ENCODE measurements at regions not wholly inside any gene's neighbourhood (a gene's known extent, or its start where the extent isn't known, plus 50 kb on each side); places are given as distances from the start of the nearest gene placed in this dataset.

DNA sequence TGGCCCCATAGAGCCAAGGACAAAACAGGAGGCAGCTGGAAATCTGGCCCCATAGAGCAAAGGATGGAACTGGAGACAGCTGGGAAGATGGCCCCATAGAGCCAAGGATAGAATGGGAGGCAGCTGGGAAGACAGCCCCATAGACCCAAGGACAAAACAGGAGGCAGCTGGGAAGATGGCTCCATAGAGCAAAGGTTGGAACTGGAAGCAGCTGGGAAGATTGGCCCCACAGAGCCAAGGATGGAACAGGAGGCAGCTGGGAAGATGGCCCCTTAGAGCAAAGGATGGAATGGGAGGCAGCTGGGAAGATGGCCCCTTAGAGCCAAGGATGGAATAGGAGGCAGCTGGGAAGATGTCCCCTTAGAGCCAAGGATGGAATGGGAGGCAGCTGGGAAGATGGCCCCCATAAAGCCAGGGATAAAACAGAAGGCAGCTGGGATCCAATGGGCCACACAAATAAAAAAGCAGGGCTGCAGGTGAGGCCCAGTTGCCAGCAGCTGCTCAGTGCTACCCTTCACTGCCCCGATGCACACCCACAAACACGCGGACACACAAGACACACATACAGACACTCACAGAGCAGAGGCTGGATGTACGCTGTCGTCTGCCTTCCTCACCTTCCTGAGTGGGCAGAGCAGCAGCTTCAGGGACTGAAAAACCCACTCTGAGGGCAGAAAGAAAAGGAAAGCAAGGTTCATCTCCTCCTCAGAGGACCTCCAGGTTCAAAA is 505.4 kb upstream of the MYT1L start:
- no peak overlapping the region for H3K27ac Mint-ChIP-seq
- no peaks in the 10 kb centered on the region for H3K36me3 Mint-ChIP-seq
- no peaks in the 10 kb centered on the region for H3K9me3 Mint-ChIP-seq
- H3K27me3 Mint-ChIP-seq (ENCODE audit: low read depth in 3 of 3): peaks cover 2 to 4% (median 4%) of the 10 kb centered on the region in 3 donors
- H3K4me1 Mint-ChIP-seq: no peaks in the 10 kb centered on the region
- DNase-seq: no peak
- no peak overlapping the region for H3K4me3 Mint-ChIP-seq

DNA sequence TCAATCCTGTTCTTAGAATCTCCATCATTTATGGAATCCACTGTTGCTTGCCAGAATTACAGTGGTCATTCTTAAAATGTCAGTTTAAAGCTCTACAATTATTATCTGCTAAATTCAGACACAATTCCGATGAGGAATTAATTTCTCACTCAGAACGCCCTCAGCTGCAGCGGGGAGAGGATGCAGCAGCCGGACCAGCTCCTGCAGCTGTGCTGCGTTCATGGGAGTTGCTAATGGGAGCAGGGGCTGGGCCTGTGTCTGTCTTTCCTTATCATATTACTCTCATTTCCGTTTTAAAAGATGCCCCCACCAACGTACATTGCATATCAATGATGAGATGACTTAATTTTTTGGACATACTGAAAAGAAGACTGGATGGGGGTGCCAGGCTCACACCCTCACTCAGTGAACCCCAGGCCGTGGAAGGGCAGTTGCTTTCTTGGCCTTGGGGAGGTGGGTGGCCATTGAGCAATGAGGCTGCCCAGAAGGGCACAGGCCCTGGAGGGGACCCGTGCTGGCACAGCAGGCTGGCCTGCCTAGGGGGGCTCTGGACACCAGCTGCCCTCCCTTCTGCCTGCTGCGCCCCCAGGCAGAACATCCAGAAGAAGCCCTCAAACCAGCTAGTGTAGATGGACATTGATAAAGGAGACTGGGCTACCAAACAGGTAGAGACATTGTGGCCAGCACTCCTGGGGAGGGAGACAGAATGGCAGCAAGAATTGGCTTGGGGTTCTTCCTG is 503.6 kb upstream of the MYT1L start:
- DNase-seq: no peak
- no peaks in the 10 kb centered on the region for H3K9me3 Mint-ChIP-seq
- no peaks in the 10 kb centered on the region for H3K4me1 Mint-ChIP-seq
- H3K27me3 Mint-ChIP-seq (ENCODE audit: low read depth in 3 of 3): peaks cover under 1 to 6% (median 4%) of the 10 kb centered on the region in 3 donors
- H3K36me3 Mint-ChIP-seq: no peaks in the 10 kb centered on the region
- H3K4me3 Mint-ChIP-seq: no peak overlapping the region
- H3K27ac Mint-ChIP-seq: no peak overlapping the region

DNA sequence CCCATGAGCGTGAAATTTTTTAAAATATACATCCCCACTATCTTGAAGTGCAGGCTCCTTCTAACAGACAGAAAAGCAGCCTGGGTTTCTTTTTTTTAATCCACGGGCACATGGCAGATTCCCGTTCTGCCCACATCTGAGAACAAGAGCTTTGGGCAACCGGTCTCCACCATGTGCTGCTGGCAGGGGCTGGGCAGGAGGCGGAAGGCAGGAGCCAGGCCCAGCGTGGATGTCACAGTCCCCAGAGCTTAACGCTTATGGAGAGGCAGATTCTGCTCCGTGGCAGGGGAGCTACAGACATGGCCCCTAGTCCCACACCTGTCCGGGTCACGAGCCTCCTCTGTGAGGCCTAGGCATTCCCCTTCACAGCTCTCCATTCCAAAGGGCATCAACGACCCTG is 503.0 kb upstream of the MYT1L start:
- H3K9me3 Mint-ChIP-seq: peaks cover 0 to 1% (median 0%) of the 10 kb centered on the region in 6 donors
- no peaks in the 10 kb centered on the region for H3K4me1 Mint-ChIP-seq
- H3K4me3 Mint-ChIP-seq: no peak overlapping the region
- H3K36me3 Mint-ChIP-seq: no peaks in the 10 kb centered on the region
- no peak for DNase-seq
- H3K27me3 Mint-ChIP-seq (ENCODE audit: low read depth in 3 of 3): peaks cover 0 to 6% (median 4%) of the 10 kb centered on the region in 3 donors
- no peak overlapping the region for H3K27ac Mint-ChIP-seq

DNA sequence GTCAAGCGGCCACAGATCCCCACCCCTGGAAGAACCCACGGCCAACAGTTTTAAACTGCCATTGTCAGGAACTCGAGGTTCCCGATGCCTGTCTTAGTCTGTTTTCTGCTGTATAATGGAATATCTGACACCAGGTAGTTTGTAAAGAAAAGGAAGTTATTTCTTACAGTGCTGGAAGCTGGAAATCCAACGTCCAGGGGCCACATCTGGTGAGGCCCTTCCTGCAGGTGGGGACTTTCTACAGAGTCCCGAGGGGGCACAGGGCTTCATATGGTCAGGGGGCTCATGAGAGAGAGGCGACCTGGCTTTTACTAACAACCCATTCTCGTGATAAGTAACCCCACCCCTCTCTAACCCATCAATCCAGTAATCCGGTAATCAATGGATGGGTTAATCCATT is 501.6 kb upstream of the MYT1L start:
- peaks cover 1 to 4% (median 1%) of the 10 kb centered on the region in 3 donors for H3K27me3 Mint-ChIP-seq (ENCODE audit: low read depth in 3 of 3)
- H3K27ac Mint-ChIP-seq: no peak overlapping the region
- H3K9me3 Mint-ChIP-seq: peaks cover 0 to 2% (median 0%) of the 10 kb centered on the region in 6 donors
- H3K4me3 Mint-ChIP-seq: no peak overlapping the region
- H3K36me3 Mint-ChIP-seq: no peaks in the 10 kb centered on the region
- H3K4me1 Mint-ChIP-seq: no peaks in the 10 kb centered on the region
- DNase-seq: no peak

DNA sequence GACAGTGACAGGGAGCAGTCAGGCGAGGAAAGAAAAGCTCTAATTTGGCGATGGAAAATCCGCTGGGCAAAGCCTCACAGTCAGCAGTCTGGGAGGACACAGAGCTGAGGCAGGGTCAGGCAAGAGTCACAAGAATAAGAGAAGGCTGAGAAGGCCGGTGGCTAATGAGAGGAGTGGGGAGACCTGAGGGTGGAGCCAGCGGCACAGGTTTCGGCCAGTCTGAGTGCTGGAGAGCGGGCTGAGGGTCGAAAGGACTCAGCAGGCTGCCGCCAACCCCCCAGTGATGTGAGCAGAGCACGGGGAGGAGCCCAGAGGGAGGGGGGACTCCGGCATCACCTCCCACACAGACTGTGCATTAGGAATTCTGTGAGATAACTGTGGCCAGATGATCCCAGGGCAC is 500.6 kb upstream of the MYT1L start:
- H3K9me3 Mint-ChIP-seq: peaks cover 0 to 2% (median 0%) of the 10 kb centered on the region in 6 donors
- no peak for DNase-seq
- H3K4me3 Mint-ChIP-seq: no peak overlapping the region
- H3K27me3 Mint-ChIP-seq (ENCODE audit: low read depth in 3 of 3): peaks cover 1 to 4% (median 1%) of the 10 kb centered on the region in 3 donors
- H3K4me1 Mint-ChIP-seq: no peaks in the 10 kb centered on the region
- H3K36me3 Mint-ChIP-seq: no peaks in the 10 kb centered on the region
- H3K27ac Mint-ChIP-seq: no peak overlapping the region

DNA sequence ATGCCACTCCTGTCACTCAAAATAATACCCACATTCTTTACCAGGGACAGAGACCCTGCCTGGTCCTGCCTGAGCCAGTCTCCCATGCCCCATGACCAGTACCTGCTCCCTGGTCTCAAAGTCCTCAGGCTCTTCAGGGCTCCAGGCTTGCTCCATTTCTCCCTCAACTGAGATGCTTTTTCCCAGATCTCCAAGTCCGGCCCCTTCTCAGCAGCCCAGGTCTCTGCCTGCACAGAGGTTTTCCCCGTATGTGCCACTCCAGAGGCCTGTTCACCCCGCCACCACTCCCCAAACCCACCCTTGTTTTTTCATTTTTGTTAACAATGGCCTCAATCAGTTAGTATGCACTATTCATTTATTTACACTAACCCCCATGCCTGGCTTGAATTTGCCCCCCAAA is 499.5 kb upstream of the MYT1L start:
- H3K9me3 Mint-ChIP-seq: peaks cover 0 to 2% (median 0%) of the 10 kb centered on the region in 6 donors
- DNase-seq: no peak
- no peak overlapping the region for H3K27ac Mint-ChIP-seq
- no peak overlapping the region for H3K4me3 Mint-ChIP-seq
- H3K36me3 Mint-ChIP-seq: no peaks in the 10 kb centered on the region
- H3K27me3 Mint-ChIP-seq (ENCODE audit: low read depth in 3 of 3): peaks cover 1 to 4% (median 1%) of the 10 kb centered on the region in 3 donors
- no peaks in the 10 kb centered on the region for H3K4me1 Mint-ChIP-seq

DNA sequence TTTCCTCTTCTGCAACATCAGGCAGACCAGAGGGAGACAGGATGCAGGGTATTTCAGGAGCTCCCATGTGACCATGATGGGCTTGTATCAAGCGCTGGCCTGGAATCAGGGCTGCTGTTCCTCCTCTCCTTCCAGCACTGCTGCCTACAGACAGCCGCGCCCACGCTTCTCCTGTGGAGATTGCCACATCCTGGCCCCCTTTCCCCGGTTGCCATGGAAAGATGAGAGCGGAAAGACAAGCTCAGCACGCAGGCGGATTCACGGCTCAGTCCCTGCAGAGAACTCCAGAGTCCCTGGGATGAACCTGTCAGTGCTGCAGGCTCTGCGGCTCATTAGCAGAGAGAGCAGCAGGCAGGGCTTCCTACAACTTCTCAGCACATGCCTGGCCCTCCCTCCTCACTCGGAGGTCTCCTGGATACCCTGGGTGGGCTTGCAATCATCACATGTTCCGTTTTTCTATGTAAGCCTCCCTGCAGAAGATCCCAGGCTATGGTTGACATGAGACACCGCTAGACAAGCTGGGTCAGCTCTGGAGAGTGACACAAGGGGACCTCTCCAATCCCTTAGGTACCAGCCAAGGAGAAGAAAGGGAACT is 497.8 kb upstream of the MYT1L start:
- no peaks in the 10 kb centered on the region for H3K4me1 Mint-ChIP-seq
- no peak for DNase-seq
- peaks cover under 1 to 2% (median 1%) of the 10 kb centered on the region in 3 donors for H3K27me3 Mint-ChIP-seq (ENCODE audit: low read depth in 3 of 3)
- peaks cover 0 to 6% (median 0%) of the 10 kb centered on the region in 6 donors for H3K9me3 Mint-ChIP-seq
- no peaks in the 10 kb centered on the region for H3K36me3 Mint-ChIP-seq
- H3K27ac Mint-ChIP-seq: no peak overlapping the region
- H3K4me3 Mint-ChIP-seq: no peak overlapping the region

DNA sequence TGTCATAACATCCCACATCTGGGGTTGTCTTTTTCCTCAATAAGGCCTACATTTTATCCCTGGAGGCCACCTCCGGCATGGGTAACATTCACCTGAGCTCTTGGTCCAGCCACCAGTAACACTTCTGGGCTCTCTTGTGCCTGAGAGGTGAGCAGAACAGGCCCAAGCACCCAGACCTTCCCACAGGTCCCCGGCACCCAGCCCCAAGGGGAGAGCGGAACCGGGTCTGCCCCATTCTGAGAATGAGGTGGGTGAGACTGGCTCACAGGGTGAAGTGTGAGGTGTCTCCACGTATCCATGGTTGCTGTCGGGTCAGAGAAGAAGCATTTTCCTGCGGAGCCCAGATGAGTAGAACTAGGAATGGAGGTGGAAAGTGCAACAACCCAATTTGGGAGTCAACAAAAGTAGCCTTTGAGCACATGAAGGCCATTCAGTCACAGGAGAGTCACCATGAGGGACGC is 496.7 kb upstream of the MYT1L start:
- Mint-ChIP-seq H3K27me3 (ENCODE audit: low read depth in 3 of 3) (peaks cover 0 to 2% (median 1%) of the 10 kb centered on the region in 3 donors), H3K9me3 (peaks cover 0 to 6% (median 0%) of the 10 kb centered on the region in 6 donors), H3K36me3 (no peaks in the 10 kb centered on the region), H3K4me3 (no peak overlapping the region), H3K4me1 (no peaks in the 10 kb centered on the region), H3K27ac (no peak overlapping the region)
- DNase-seq: no peak

DNA sequence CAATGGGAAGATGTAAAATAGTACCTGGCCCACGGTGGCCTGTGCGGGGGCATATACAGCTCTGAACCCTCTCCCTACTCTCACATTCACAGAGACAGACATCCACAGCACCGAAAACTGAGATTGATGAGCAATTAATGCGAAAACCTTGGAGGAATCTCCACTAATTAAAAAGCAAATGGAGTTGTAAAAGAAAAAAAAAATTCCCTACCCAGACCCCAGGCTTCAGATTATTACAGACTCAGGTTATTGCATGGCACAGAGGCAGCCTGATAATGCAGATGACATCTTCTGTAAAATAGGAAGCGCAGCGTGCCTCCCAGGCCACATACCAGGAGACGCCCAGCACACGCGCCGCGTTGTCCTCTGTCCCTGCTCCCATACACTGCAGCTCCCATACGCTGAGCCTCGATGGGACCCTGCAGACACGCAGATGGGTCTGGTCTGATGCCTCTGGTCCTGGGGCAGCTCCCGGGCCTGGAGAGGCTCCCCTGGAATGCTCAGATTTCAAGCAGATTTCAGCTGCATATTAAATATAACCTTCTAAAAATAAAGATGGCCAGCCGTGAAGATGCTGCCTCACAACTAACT is 496.1 kb upstream of the MYT1L start:
- no peaks in the 10 kb centered on the region for H3K36me3 Mint-ChIP-seq
- peaks cover 0 to 2% (median 1%) of the 10 kb centered on the region in 3 donors for H3K27me3 Mint-ChIP-seq (ENCODE audit: low read depth in 3 of 3)
- no peak for DNase-seq
- H3K4me3 Mint-ChIP-seq: no peak overlapping the region
- no peaks in the 10 kb centered on the region for H3K4me1 Mint-ChIP-seq
- no peak overlapping the region for H3K27ac Mint-ChIP-seq
- peaks cover 0 to 6% (median 0%) of the 10 kb centered on the region in 6 donors for H3K9me3 Mint-ChIP-seq

DNA sequence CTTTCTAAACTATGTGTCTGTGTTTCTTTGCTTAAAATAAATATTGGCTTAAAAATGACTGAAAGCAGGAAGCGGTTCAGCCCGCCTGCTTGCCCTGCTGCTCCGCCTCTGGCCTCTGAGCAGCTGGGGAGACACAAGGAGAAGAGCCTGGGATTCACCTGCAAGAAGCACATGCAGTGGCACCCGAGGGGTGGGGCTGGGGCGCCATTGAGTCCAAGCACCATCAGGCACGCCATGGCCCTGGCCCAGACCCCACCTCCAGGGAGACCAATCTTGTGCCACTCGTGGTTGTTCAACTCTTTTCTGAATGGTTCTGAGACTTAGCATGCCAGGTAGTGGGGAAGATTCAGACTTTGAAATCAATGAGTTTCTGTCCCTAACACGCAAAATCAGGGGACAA is 495.5 kb upstream of the MYT1L start:
- no peak for DNase-seq
- no peak overlapping the region for H3K27ac Mint-ChIP-seq
- peaks cover 0 to 6% (median 0%) of the 10 kb centered on the region in 6 donors for H3K9me3 Mint-ChIP-seq
- no peaks in the 10 kb centered on the region for H3K36me3 Mint-ChIP-seq
- H3K4me1 Mint-ChIP-seq: no peaks in the 10 kb centered on the region
- H3K4me3 Mint-ChIP-seq: no peak overlapping the region
- peaks cover 0 to 2% (median 1%) of the 10 kb centered on the region in 3 donors for H3K27me3 Mint-ChIP-seq (ENCODE audit: low read depth in 3 of 3)

DNA sequence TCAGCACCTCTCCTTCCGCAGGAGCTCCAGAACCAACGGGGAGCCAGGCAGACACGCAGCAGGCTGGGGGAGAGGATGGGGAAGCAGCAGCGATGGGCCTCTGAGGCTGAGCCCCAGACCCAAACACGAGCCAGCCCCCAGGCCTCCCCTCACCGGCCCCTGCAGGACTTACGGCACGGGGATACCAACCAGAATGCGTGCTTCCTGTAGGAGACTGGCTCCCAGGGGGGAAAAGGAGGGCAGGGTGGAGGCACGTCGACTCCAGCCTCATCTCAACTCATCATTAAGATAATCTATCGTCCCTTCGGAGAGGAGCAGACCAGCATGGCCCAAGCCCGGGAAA is 495.1 kb upstream of the MYT1L start:
- no peak for DNase-seq
- Mint-ChIP-seq H3K27me3 (ENCODE audit: low read depth in 3 of 3) (peaks cover 0 to 2% (median 1%) of the 10 kb centered on the region in 3 donors), H3K9me3 (peaks cover 0 to 6% (median 0%) of the 10 kb centered on the region in 6 donors), H3K27ac (no peak overlapping the region), H3K36me3 (no peaks in the 10 kb centered on the region), H3K4me3 (no peak overlapping the region), H3K4me1 (no peaks in the 10 kb centered on the region)

DNA sequence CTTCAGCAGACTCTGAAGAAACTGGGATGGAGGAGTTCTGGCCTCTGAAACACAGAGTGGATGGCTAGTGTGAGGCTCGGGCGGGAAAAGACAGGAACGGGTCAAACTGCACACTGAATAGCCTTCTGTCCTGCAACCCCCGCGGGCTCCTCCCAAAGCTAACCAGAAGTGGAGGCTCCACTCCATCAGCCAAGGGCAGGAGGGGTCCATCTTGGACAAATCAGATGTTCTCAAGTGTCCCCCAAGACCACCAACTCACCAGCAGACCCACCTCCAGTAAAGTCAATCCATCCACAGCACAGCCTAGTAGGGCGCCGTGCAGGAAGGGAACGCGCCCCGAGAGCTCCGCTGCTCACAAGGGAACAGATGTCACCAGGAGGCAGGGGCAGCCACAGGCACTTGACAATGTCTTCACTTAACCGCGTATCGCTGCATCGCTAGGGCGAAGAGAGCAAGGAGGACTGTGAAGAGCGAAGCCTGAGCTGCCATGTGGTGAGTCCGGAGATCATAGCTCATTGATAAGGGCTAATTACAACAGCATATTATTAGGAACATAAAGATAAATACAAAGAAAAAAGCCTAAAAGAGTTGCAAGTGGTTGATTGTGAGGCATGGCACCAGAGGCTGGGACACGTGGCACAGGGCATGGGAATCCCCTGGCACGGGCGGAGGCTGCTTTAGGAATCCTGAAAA is 494.6 kb upstream of the MYT1L start:
- Mint-ChIP-seq H3K9me3 (peaks cover 0 to 6% (median 0%) of the 10 kb centered on the region in 6 donors), H3K27me3 (ENCODE audit: low read depth in 3 of 3) (peaks cover 0 to 2% (median 1%) of the 10 kb centered on the region in 3 donors), H3K36me3 (no peaks in the 10 kb centered on the region), H3K4me1 (no peaks in the 10 kb centered on the region), H3K4me3 (no peak overlapping the region), H3K27ac (no peak overlapping the region)
- no peak for DNase-seq

DNA sequence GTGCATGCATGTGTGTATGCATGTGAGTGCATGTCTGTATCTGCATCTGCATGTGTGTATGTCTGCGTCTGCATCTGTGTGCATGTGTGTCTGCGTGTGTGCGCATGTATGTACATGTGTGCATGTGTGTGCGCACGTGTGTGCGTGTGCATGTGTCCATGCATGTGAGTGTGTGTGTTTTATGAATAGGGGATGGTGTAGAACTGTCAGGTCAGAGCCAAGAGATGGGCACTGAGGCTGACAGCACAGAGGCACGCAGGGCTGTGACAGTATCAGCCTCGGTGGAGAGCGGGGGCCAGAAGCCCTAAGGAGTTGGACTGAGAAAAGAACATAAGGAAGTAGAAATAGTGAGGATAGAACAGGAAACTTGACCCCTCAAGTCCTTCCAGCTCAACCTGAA is 494.0 kb upstream of the MYT1L start:
- no peak overlapping the region for H3K4me3 Mint-ChIP-seq
- H3K27me3 Mint-ChIP-seq (ENCODE audit: low read depth in 3 of 3): peaks cover 0 to 1% (median 0%) of the 10 kb centered on the region in 3 donors
- H3K9me3 Mint-ChIP-seq: peaks cover 0 to 6% (median 0%) of the 10 kb centered on the region in 6 donors
- H3K27ac Mint-ChIP-seq: no peak overlapping the region
- H3K4me1 Mint-ChIP-seq: no peaks in the 10 kb centered on the region
- H3K36me3 Mint-ChIP-seq: no peaks in the 10 kb centered on the region
- no peak for DNase-seq
